T-helper 17 cell (primary cell): ENCODE measurements at regions not wholly inside any gene's neighbourhood (a gene's known extent, or its start where the extent isn't known, plus 50 kb on each side); places are given as distances from the start of the nearest gene placed in this dataset.

Source experiments
- ATAC-seq: fragments of 150-1000 bp; cut with Tn5 transposase; 2 replicates; pipeline ENCODE4 v1.10.0; 2021; ENCODE audit warnings: mild to moderate bottlenecking, moderate library complexity
- DNase-seq, 3 donors: peaks; one replicate each; pipeline versions ENCODE4 v3.0.0 to v3.0.0-alpha.2; 2020 to 2021
- H3K9me3 ChIP-seq: one replicate; pipeline ENCODE4 v1.7.0; 2013; ENCODE audit warnings: low read length, mild to moderate bottlenecking; ENCODE audit not compliant: control insufficient read depth, poor library complexity, severe bottlenecking
- H3K27ac Mint-ChIP-seq: one replicate; pipeline ENCODE4 v1.8.0; 2022; ENCODE audit warnings: mild to moderate bottlenecking, moderate library complexity, mixed read lengths
- H3K27me3 Mint-ChIP-seq: one replicate; pipeline ENCODE4 v1.8.0; 2022; ENCODE audit warnings: mixed read lengths
- H3K36me3 Mint-ChIP-seq: one replicate; pipeline ENCODE4 v1.8.0; 2022; ENCODE audit warnings: low read depth, mixed read lengths
- H3K4me1 Mint-ChIP-seq: one replicate; pipeline ENCODE4 v1.8.0; 2022; ENCODE audit warnings: mild to moderate bottlenecking, mixed read lengths
- H3K4me3 Mint-ChIP-seq: one replicate; pipeline ENCODE4 v1.8.0; 2022; ENCODE audit warnings: mild to moderate bottlenecking, moderate library complexity, mixed read lengths

GRCh38 chr14:97602438-97603117 is 805.4 kb downstream of the VRK1 start:
- peak; percentile 47 to 74 (median 66) for DNase-seq
- no peaks in the 10 kb centered on the region for H3K36me3 Mint-ChIP-seq
- no peak overlapping the region for H3K4me3 Mint-ChIP-seq
- H3K27ac Mint-ChIP-seq, result no peak overlapping the region
- ATAC-seq, result peak; percentile 91
- H3K9me3 ChIP-seq, result no peaks in the 10 kb centered on the region
- H3K27me3 Mint-ChIP-seq, result no peaks in the 10 kb centered on the region
- peaks cover 18% of the 10 kb centered on the region for H3K4me1 Mint-ChIP-seq

GRCh38 chr14:97603201-97603600 is 806.0 kb downstream of the VRK1 start:
- H3K9me3 ChIP-seq, result no peaks in the 10 kb centered on the region
- Mint-ChIP-seq H3K4me3 (no peak overlapping the region), H3K27me3 (no peaks in the 10 kb centered on the region), H3K27ac (no peak overlapping the region), H3K4me1 (peaks cover 19% of the 10 kb centered on the region), H3K36me3 (no peaks in the 10 kb centered on the region)
- DNase-seq, result peak; percentile 18 to 49 (median 27)
- ATAC-seq, result peak; percentile 72

GRCh38 chr14:97604731-97605130 is 807.5 kb downstream of the VRK1 start:
- Mint-ChIP-seq H3K27ac (no peak overlapping the region), H3K27me3 (no peaks in the 10 kb centered on the region), H3K4me1 (peaks cover 19% of the 10 kb centered on the region), H3K36me3 (no peaks in the 10 kb centered on the region), H3K4me3 (no peak overlapping the region)
- no peak for ATAC-seq
- DNase-seq, result no peak
- no peaks in the 10 kb centered on the region for H3K9me3 ChIP-seq

- peak; percentile 30 for ATAC-seq
- H3K27me3 Mint-ChIP-seq, result no peaks in the 10 kb centered on the region
- peaks cover 3% of the 10 kb centered on the region for H3K36me3 Mint-ChIP-seq
- H3K9me3 ChIP-seq, result no peaks in the 10 kb centered on the region
- DNase-seq, result no peak
- H3K4me3 Mint-ChIP-seq, result peak overlapping the region; percentile 55
- H3K27ac Mint-ChIP-seq, result peak overlapping the region; percentile 97
- H3K4me1 Mint-ChIP-seq, result peaks cover 29% of the 10 kb centered on the region
Measured at GRCh38 chr14:97618401-97618800, 821.2 kb downstream of the VRK1 start.

- peaks cover 3% of the 10 kb centered on the region for H3K36me3 Mint-ChIP-seq
- no peaks in the 10 kb centered on the region for H3K27me3 Mint-ChIP-seq
- peak overlapping the region; percentile 55 for H3K4me3 Mint-ChIP-seq
- DNase-seq (no peak), ATAC-seq (peak; percentile 57)
- no peaks in the 10 kb centered on the region for H3K9me3 ChIP-seq
- peak overlapping the region; percentile 97 for H3K27ac Mint-ChIP-seq
- peaks cover 29% of the 10 kb centered on the region for H3K4me1 Mint-ChIP-seq
Measured at GRCh38 chr14:97618917-97619690, 821.9 kb downstream of the VRK1 start.

- H3K27ac Mint-ChIP-seq, result peak overlapping the region; percentile 97
- H3K36me3 Mint-ChIP-seq, result peaks cover 3% of the 10 kb centered on the region
- H3K4me3 Mint-ChIP-seq, result peak overlapping the region; percentile 86
- peaks cover 29% of the 10 kb centered on the region for H3K4me1 Mint-ChIP-seq
- ATAC-seq, result peak; percentile 11
- DNase-seq, result no peak
- H3K9me3 ChIP-seq, result no peaks in the 10 kb centered on the region
- H3K27me3 Mint-ChIP-seq, result no peaks in the 10 kb centered on the region
Measured at GRCh38 chr14:97620066-97620465, 822.9 kb downstream of the VRK1 start.

- no peak for ATAC-seq
Measured at GRCh38 chr14:97624985-97625384, 827.8 kb downstream of the VRK1 start.

GRCh38 chr14:97625477-97625876 is 828.3 kb downstream of the VRK1 start:
- Mint-ChIP-seq H3K4me3 (no peak overlapping the region), H3K27me3 (no peaks in the 10 kb centered on the region), H3K4me1 (peaks cover 16% of the 10 kb centered on the region), H3K27ac (no peak overlapping the region), H3K36me3 (peaks cover 3% of the 10 kb centered on the region)
- no peak for DNase-seq
- no peaks in the 10 kb centered on the region for H3K9me3 ChIP-seq
- ATAC-seq, result no peak

More at GRCh38 chr14:97624985-97625384, 827.8 kb downstream of the VRK1 start:
- Mint-ChIP-seq H3K4me1 (peaks cover 21% of the 10 kb centered on the region), H3K4me3 (no peak overlapping the region), H3K27ac (no peak overlapping the region), H3K36me3 (peaks cover 3% of the 10 kb centered on the region), H3K27me3 (no peaks in the 10 kb centered on the region)
- DNase-seq, result no peak
- no peaks in the 10 kb centered on the region for H3K9me3 ChIP-seq

GRCh38 chr14:97626088-97626487 is 828.9 kb downstream of the VRK1 start:
- ATAC-seq (no peak), DNase-seq (no peak)
- Mint-ChIP-seq H3K4me1 (peaks cover 11% of the 10 kb centered on the region), H3K27me3 (no peaks in the 10 kb centered on the region), H3K27ac (no peak overlapping the region), H3K36me3 (peaks cover 2% of the 10 kb centered on the region), H3K4me3 (no peak overlapping the region)
- no peaks in the 10 kb centered on the region for H3K9me3 ChIP-seq

- Mint-ChIP-seq H3K4me1 (peaks cover 15% of the 10 kb centered on the region), H3K27ac (no peak overlapping the region), H3K36me3 (peaks cover 3% of the 10 kb centered on the region), H3K4me3 (no peak overlapping the region), H3K27me3 (no peaks in the 10 kb centered on the region)
- no peaks in the 10 kb centered on the region for H3K9me3 ChIP-seq
- ATAC-seq (no peak), DNase-seq (no peak)
Measured at GRCh38 chr14:97630249-97630648, 833.1 kb downstream of the VRK1 start.

- no peak for ATAC-seq
- H3K9me3 ChIP-seq, result no peaks in the 10 kb centered on the region
- Mint-ChIP-seq H3K27me3 (no peaks in the 10 kb centered on the region), H3K4me1 (peaks cover 25% of the 10 kb centered on the region), H3K4me3 (no peak overlapping the region), H3K36me3 (peaks cover 5% of the 10 kb centered on the region), H3K27ac (no peak overlapping the region)
- DNase-seq, result no peak
Measured at GRCh38 chr14:97633131-97633738, 836.1 kb downstream of the VRK1 start.

GRCh38 chr14:97634751-97635150 is 837.6 kb downstream of the VRK1 start:
- H3K27me3 Mint-ChIP-seq, result no peaks in the 10 kb centered on the region
- peaks cover 5% of the 10 kb centered on the region for H3K36me3 Mint-ChIP-seq
- DNase-seq (no peak), ATAC-seq (peak; percentile 50)
- peak overlapping the region; percentile 91 for H3K27ac Mint-ChIP-seq
- H3K4me1 Mint-ChIP-seq, result peaks cover 29% of the 10 kb centered on the region
- peak overlapping the region; percentile 91 for H3K4me3 Mint-ChIP-seq
- H3K9me3 ChIP-seq, result no peaks in the 10 kb centered on the region

GRCh38 chr14:97638864-97639263 is 841.7 kb downstream of the VRK1 start:
- Mint-ChIP-seq H3K4me3 (peak overlapping the region; percentile 28), H3K27ac (peak overlapping the region; percentile 79), H3K36me3 (peaks cover 5% of the 10 kb centered on the region), H3K4me1 (peaks cover 37% of the 10 kb centered on the region), H3K27me3 (no peaks in the 10 kb centered on the region)
- no peak for DNase-seq
- ATAC-seq, result no peak
- H3K9me3 ChIP-seq, result no peaks in the 10 kb centered on the region
